ENCODE measurements at regions not wholly inside any gene's neighbourhood (a gene's known extent, or its start where the extent isn't known, plus 50 kb on each side); places are given as distances from the start of the nearest gene placed in this dataset.

- no peak for DNase-seq (ENCODE audit: low spot score)
- Histone ChIP-seq H3K9ac (ENCODE audit: low read depth in 1 of 2, low read length in 2 of 2) (no peak overlapping the region), H3K27me3 (ENCODE audit: control insufficient read depth in 4 of 4, insufficient read depth in 4 of 4, low read length in 3 of 4) (no peaks in the 10 kb centered on the region), H3K4me1 (ENCODE audit: control insufficient read depth in 4 of 4, insufficient read depth in 4 of 4, low read length in 3 of 4) (no peaks in the 10 kb centered on the region), H3K4me3 (ENCODE audit: low read depth in 1 of 3, low read length in 3 of 3) (no peak overlapping the region), H3K27ac (ENCODE audit: low read depth in 1 of 2, low read length in 2 of 2) (no peak overlapping the region), H3K9me3 (ENCODE audit: control insufficient read depth in 4 of 4, low read length in 3 of 4) (no peaks in the 10 kb centered on the region), H3K36me3 (ENCODE audit: control insufficient read depth in 4 of 4, insufficient read depth in 3 of 4, low read depth in 1 of 4, low read length in 3 of 4) (no peaks in the 10 kb centered on the region)
- TF ChIP-seq, protein P1, sequence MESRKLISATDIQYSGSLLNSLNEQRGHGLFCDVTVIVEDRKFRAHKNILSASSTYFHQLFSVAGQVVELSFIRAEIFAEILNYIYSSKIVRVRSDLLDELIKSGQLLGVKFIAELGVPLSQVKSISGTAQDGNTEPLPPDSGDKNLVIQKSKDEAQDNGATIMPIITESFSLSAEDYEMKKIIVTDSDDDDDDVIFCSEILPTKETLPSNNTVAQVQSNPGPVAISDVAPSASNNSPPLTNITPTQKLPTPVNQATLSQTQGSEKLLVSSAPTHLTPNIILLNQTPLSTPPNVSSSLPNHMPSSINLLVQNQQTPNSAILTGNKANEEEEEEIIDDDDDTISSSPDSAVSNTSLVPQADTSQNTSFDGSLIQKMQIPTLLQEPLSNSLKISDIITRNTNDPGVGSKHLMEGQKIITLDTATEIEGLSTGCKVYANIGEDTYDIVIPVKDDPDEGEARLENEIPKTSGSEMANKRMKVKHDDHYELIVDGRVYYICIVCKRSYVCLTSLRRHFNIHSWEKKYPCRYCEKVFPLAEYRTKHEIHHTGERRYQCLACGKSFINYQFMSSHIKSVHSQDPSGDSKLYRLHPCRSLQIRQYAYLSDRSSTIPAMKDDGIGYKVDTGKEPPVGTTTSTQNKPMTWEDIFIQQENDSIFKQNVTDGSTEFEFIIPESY (IDR thresholded peaks at IDR 0.05), result no peak
- 90% methylated on average over 3 of the region's 3 CpGs for WGBS
Observed at GRCh38 chr7:41185851-41186250, 517.0 kb downstream of the INHBA start.

- Histone ChIP-seq H3K27me3 (ENCODE audit: control insufficient read depth in 4 of 4, insufficient read depth in 4 of 4, low read length in 3 of 4) (no peaks in the 10 kb centered on the region), H3K36me3 (ENCODE audit: control insufficient read depth in 4 of 4, insufficient read depth in 3 of 4, low read depth in 1 of 4, low read length in 3 of 4) (no peaks in the 10 kb centered on the region), H3K4me1 (ENCODE audit: control insufficient read depth in 4 of 4, insufficient read depth in 4 of 4, low read length in 3 of 4) (no peaks in the 10 kb centered on the region), H3K27ac (ENCODE audit: low read depth in 1 of 2, low read length in 2 of 2) (no peak overlapping the region), H3K9me3 (ENCODE audit: control insufficient read depth in 4 of 4, low read length in 3 of 4) (no peaks in the 10 kb centered on the region), H3K9ac (ENCODE audit: low read depth in 1 of 2, low read length in 2 of 2) (no peak overlapping the region), H3K4me3 (ENCODE audit: low read depth in 1 of 3, low read length in 3 of 3) (no peak overlapping the region)
- DNase-seq (ENCODE audit: low spot score), result no peak
- no peak for TF ChIP-seq TAF1 (conservative IDR thresholded peaks at IDR 0.05)
- no peak for TF ChIP-seq HNF4A (conservative IDR thresholded peaks at IDR 0.05)
- TF ChIP-seq JUND (IDR thresholded peaks at IDR 0.05), result no peak
- TF ChIP-seq NR2F2 (IDR thresholded peaks at IDR 0.05), result no peak
- TF ChIP-seq FOXA2 (IDR thresholded peaks at IDR 0.05), result no peak
- TF ChIP-seq SP1 (IDR thresholded peaks at IDR 0.05), result no peak
- no peak for TF ChIP-seq CTCF (IDR thresholded peaks at IDR 0.05; ENCODE audit: low read depth, low read length, missing input control)
- no peak for TF ChIP-seq MAX (IDR thresholded peaks at IDR 0.05)
- no peak for TF ChIP-seq YY1 (IDR thresholded peaks at IDR 0.05)
- no peak for TF ChIP-seq HNF4G (IDR thresholded peaks at IDR 0.05)
- TF ChIP-seq GABPA (IDR thresholded peaks at IDR 0.05 in 1 of 2, conservative IDR thresholded peaks at IDR 0.05 in 1 of 2), result no peak
- TF ChIP-seq EGR1 (IDR thresholded peaks at IDR 0.05; ENCODE audit: low read depth in 2 of 2), result no peak
- TF ChIP-seq, protein P1 (IDR thresholded peaks at IDR 0.05), result no peak
- TF ChIP-seq ATF3 (IDR thresholded peaks at IDR 0.05), result no peak
- no peak for TF ChIP-seq REST (IDR thresholded peaks at IDR 0.05)
- TF ChIP-seq RXRA (IDR thresholded peaks at IDR 0.05), result no peak
- no peak for TF ChIP-seq RAD21 (IDR thresholded peaks at IDR 0.05)
- no peak for TF ChIP-seq FOXA1 (IDR thresholded peaks at IDR 0.05)
- 94% methylated on average over 6 of the region's 6 CpGs for WGBS
Observed at GRCh38 chr7:41183741-41184140, 519.1 kb downstream of the INHBA start.

Measured in liver (tissue), 8 donors.